Spleen (tissue), 11 donors: ENCODE measurements at regions not wholly inside any gene's neighbourhood (a gene's known extent, or its start where the extent isn't known, plus 50 kb on each side); places are given as distances from the start of the nearest gene placed in this dataset.
A peak's percentile ranks its signal among the peaks of the same experiment; 100 is the strongest.

Experiments used
- DNase-seq: peaks from one replicate; pipeline ENCODE4 v3.0.0-alpha.2; 2020
- H3K27ac ChIP-seq, 8 donors: fragments of 200-600 bp; sonication (generic) in 7 of 8; 1 replicate in 4 of 8; 2 replicates in 4 of 8; pipeline versions ENCODE4 v1.5.0 to v1.8.0; 2016 to 2021; ENCODE audit warnings: inconsistent platforms in 4 of 8, mild to moderate bottlenecking in 4 of 8, moderate library complexity in 1 of 8
- H3K27me3 ChIP-seq, 7 donors: fragments of 200-600 bp; sonication (generic) in 6 of 7; replicated peaks in 1 of 7; 1 replicate in 4 of 7; 2 replicates in 3 of 7; pipeline versions ENCODE4 v1.5.0 to v1.8.0; 2016 to 2021; ENCODE audit warnings: inconsistent platforms in 3 of 7, mild to moderate bottlenecking in 1 of 7
- H3K36me3 ChIP-seq, 6 donors: fragments of 200-600 bp; sonication (generic) in 5 of 6; 1 replicate in 4 of 6; 2 replicates in 2 of 6; pipeline versions ENCODE4 v1.5.0 to v1.8.0; 2016 to 2021; ENCODE audit warnings: inconsistent platforms in 2 of 6
- H3K4me1 ChIP-seq, 6 donors: fragments of 200-600 bp; sonication (generic) in 5 of 6; 1 replicate in 3 of 6; 2 replicates in 3 of 6; pipeline versions ENCODE4 v1.5.0 to v1.8.0; 2016 to 2021; ENCODE audit warnings: inconsistent platforms in 3 of 6
- H3K4me3 ChIP-seq, 8 donors: fragments of 200-600 bp; sonication (generic) in 7 of 8; 1 replicate in 4 of 8; 2 replicates in 4 of 8; pipeline versions ENCODE4 v1.5.0 to v1.8.0; 2016 to 2021; ENCODE audit warnings: inconsistent platforms in 4 of 8, mild to moderate bottlenecking in 4 of 8, moderate library complexity in 2 of 8
- H3K9me3 ChIP-seq, 8 donors: fragments of 200-600 bp; sonication (generic) in 7 of 8; 1 replicate in 4 of 8; 2 replicates in 4 of 8; pipeline versions ENCODE4 v1.5.0 to v1.8.0; 2016 to 2021; ENCODE audit warnings: inconsistent platforms in 4 of 8
- POLR2A ChIP-seq, 3 donors: fragments of 450-650 bp; IDR thresholded peaks; one replicate each; pipeline ENCODE4 v1.5.1; 2017; ENCODE audit warnings: antibody characterized with exemption in 3 of 3, mild to moderate bottlenecking in 1 of 3
- POLR2AphosphoS5 ChIP-seq, 3 donors: sonication (generic); formaldehyde crosslinking; IDR thresholded peaks; one replicate each; pipeline ENCODE4 v1.5.1; 2017; ENCODE audit warnings: antibody characterized with exemption in 3 of 3
- WGBS, 5 donors: extraction: QIAGEN DNeasy Blood & Tissue Kit in 3 of 5; methylation state at CpG; one replicate each; pipeline versions ENCODE4 v1.1.5 to v1.1.7; 2013 to 2018; 5-methylcytosine and 5-hydroxymethylcytosine counted together
- intact Hi-C: fragments of 100-400 bp; cut with DNase I; formaldehyde crosslinking; loops from one replicate; pipeline ENCODE4 v1.15.0; 2023; ENCODE audit warnings: low total_unique reads
- TF ChIP-seq, protein P1 (sequence below), 11 experiments: fragments of 200-600 bp in 7 of 11; fragments of 450-650 bp in 4 of 11; sonication (generic) in 4 of 11; IDR thresholded peaks in 8 of 11; conservative IDR thresholded peaks in 3 of 11; 1 replicate in 7 of 11; 2 replicates in 4 of 11; pipeline versions ENCODE4 v1.4.0 to v1.8.0; 2016 to 2021; ENCODE audit warnings: antibody characterized with exemption in 11 of 11, inconsistent platforms in 4 of 11, mild to moderate bottlenecking in 1 of 11
- donor health status: healthy with polysubstance abuse.
- donor health status: DM: no; HTN: no; CAD: no; lungs with moderate emphysema.
- donor health status: DM: no; HTN: no; CAD: no.
- donor health status: Bipolar disorder and iron deficiency.
- donor health status: healthy.
- donor health status: DM: no; HTN: no; CAD: no.
- donor health status: DM: yes; HTN: yes; CAD: no.

DNA sequence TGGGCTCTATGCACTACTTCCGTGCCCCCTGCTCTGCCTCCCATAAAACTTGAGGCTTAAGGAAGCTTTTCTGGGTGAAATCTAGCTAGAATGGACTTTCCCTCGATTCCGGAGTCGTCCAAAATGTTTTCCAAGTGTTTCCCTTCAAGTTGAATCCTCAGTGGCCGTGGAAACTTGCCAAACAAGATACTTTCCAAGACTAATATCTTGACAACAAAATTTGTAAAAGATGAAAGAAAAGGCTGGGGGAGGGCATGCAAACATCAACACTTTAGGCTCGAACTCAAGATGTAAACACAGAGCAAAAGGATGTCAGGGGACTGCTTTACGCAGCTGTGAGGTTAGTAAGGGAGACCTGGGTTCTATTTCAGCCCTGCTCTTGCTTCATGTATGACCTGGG is 482.8 kb upstream of the KLF4 start:
- Histone ChIP-seq H3K36me3 (no peaks in the 10 kb centered on the region), H3K4me1 (peaks cover 0 to 24% (median 6%) of the 10 kb centered on the region in 6 donors), H3K4me3 (no peak overlapping the region), H3K9me3 (no peaks in the 10 kb centered on the region), H3K27me3 (no peaks in the 10 kb centered on the region), H3K27ac (no peak overlapping the region)
- WGBS, 5 donors, result 54 to 69% (median 64%) methylated on average over 7 of the region's 7 CpGs
- no peak for DNase-seq
- TF ChIP-seq POLR2A (IDR thresholded peaks at IDR 0.05), result no peak
- TF ChIP-seq, protein P1, sequence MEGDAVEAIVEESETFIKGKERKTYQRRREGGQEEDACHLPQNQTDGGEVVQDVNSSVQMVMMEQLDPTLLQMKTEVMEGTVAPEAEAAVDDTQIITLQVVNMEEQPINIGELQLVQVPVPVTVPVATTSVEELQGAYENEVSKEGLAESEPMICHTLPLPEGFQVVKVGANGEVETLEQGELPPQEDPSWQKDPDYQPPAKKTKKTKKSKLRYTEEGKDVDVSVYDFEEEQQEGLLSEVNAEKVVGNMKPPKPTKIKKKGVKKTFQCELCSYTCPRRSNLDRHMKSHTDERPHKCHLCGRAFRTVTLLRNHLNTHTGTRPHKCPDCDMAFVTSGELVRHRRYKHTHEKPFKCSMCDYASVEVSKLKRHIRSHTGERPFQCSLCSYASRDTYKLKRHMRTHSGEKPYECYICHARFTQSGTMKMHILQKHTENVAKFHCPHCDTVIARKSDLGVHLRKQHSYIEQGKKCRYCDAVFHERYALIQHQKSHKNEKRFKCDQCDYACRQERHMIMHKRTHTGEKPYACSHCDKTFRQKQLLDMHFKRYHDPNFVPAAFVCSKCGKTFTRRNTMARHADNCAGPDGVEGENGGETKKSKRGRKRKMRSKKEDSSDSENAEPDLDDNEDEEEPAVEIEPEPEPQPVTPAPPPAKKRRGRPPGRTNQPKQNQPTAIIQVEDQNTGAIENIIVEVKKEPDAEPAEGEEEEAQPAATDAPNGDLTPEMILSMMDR (IDR thresholded peaks at IDR 0.05 in 8 of 11, conservative IDR thresholded peaks at IDR 0.05 in 3 of 11), result no peak
- no peak for TF ChIP-seq POLR2AphosphoS5 (IDR thresholded peaks at IDR 0.05)
- intact Hi-C loops, result no loop called here

GRCh38 chr9:107971241-107971640 is 481.7 kb upstream of the KLF4 start:
- Histone ChIP-seq H3K4me3 (no peak overlapping the region), H3K4me1 (peaks cover 0 to 21% (median under 1%) of the 10 kb centered on the region in 6 donors), H3K27me3 (no peaks in the 10 kb centered on the region), H3K9me3 (no peaks in the 10 kb centered on the region), H3K27ac (peak overlapping the region in 2 of 8 donors; percentile 12 to 35), H3K36me3 (no peaks in the 10 kb centered on the region)
- TF ChIP-seq POLR2A (IDR thresholded peaks at IDR 0.05), result no peak
- TF ChIP-seq, protein P1 (IDR thresholded peaks at IDR 0.05 in 8 of 11, conservative IDR thresholded peaks at IDR 0.05 in 3 of 11), result no peak
- no peak for TF ChIP-seq POLR2AphosphoS5 (IDR thresholded peaks at IDR 0.05)
- DNase-seq, result no peak
- intact Hi-C loops, result no loop called here

DNA sequence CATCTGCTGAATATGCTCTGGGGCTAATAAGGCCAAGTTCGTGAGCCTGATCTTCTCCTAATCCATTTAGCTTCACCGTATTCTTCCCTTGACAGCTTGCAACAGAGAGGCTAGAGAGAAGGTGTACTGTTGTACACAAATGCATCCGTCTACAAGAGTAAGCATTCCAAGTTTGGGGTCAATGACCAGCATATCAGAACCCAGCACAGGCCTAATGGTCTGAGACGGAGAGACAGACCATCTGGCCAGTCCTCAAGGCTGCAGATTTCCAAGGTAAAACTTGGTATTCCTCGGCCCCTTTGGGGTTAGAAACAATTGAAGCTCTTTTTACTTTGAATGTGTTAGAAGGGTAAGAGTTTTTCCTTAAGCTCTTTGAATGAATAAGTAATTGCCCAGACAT is 481.2 kb upstream of the KLF4 start:
- no peak overlapping the region for H3K4me3 ChIP-seq
- intact Hi-C loops, result no loop called here
- H3K36me3 ChIP-seq, result no peaks in the 10 kb centered on the region
- no peaks in the 10 kb centered on the region for H3K9me3 ChIP-seq
- H3K4me1 ChIP-seq, result peaks cover 0 to 17% (median 0%) of the 10 kb centered on the region in 6 donors
- 80 to 91% (median 86%) methylated on average over 5 of the region's 5 CpGs for WGBS, 5 donors
- no peaks in the 10 kb centered on the region for H3K27me3 ChIP-seq
- DNase-seq, result no peak
- peak overlapping the region in 1 of 8 donors; percentile 35 for H3K27ac ChIP-seq
- no peak for TF ChIP-seq POLR2AphosphoS5 (IDR thresholded peaks at IDR 0.05)
- no peak for TF ChIP-seq POLR2A (IDR thresholded peaks at IDR 0.05)
- TF ChIP-seq, protein P1 (IDR thresholded peaks at IDR 0.05 in 8 of 11, conservative IDR thresholded peaks at IDR 0.05 in 3 of 11), result no peak

DNA sequence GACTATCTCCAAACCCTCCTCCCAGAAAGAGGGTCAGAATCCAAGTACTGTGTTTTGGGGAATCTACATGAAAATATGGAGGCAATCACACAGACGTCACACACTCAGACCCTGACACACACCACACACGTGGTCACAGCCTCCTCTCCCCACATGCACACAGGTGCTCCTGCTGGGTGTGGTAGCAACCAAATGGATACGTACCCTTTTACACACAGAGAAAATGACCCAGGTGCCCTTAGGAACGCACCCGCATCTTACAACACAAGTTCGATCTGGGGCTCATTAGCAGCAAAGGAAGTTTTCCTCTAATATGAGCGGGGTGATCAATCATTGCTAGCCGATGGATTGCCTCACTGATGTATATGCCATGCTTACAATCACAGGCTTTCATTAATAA is 480.2 kb upstream of the KLF4 start:
- no peak overlapping the region for H3K4me3 ChIP-seq
- DNase-seq, result no peak
- no peak for TF ChIP-seq POLR2AphosphoS5 (IDR thresholded peaks at IDR 0.05)
- TF ChIP-seq POLR2A (IDR thresholded peaks at IDR 0.05), result no peak
- TF ChIP-seq, protein P1 (IDR thresholded peaks at IDR 0.05 in 8 of 11, conservative IDR thresholded peaks at IDR 0.05 in 3 of 11), result no peak
- H3K27ac ChIP-seq, result no peak overlapping the region
- H3K27me3 ChIP-seq, result no peaks in the 10 kb centered on the region
- H3K36me3 ChIP-seq, result no peaks in the 10 kb centered on the region
- no peaks in the 10 kb centered on the region for H3K9me3 ChIP-seq
- 70 to 82% (median 79%) methylated on average over 8 of the region's 8 CpGs for WGBS, 5 donors
- intact Hi-C loops, result no loop called here
- H3K4me1 ChIP-seq, result peaks cover 0 to 15% (median 0%) of the 10 kb centered on the region in 6 donors
